GM19239 (cell line): ENCODE measurements at regions not wholly inside any gene's neighbourhood (a gene's known extent, or its start where the extent isn't known, plus 50 kb on each side); places are given as distances from the start of the nearest gene placed in this dataset.
"Not testable (repeated sequence)": the region's sequence is repeated elsewhere in the genome, so short reads cannot be mapped to it uniquely, and the experiment has no call there.

ENCODE experiments used
- DNase-seq: peaks from one replicate; pipeline ENCODE4 v3.0.0; 2011; ENCODE audit warnings: low spot score; ENCODE audit not compliant: insufficient read length
- FAIRE-seq: peaks from 2 replicates; lab custom pipeline; 2011; peaks lifted over from hg19 to GRCh38; lab: Jason Lieb, UNC

- no peak for DNase-seq
Measured at GRCh38 chr4:174023641-174024040, 259.8 kb downstream of the FBXO8 start.

DNA sequence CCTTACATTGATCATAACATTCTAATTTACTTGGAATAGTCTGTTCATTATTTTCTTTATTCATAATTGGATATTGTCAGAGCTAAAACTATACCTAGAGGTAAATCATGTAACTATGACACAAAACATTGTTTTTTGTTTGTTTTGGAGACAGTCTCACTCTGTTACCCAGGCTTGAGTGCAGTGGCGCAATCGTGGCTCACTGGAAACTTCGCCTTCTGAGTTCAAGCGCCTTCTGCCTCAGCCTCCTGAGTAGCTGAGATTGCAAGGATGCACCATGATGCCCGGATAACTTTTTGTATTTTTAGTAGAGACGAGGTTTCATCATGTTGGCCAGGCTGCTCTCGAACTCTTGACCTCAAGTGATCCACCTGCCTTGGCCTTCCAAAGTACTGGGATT lies 265.2 kb downstream of the FBXO8 start:
- FAIRE-seq (no peak), DNase-seq (no peak)

More at GRCh38 chr4:174023641-174024040, 259.8 kb downstream of the FBXO8 start:
- FAIRE-seq: no peak

DNA sequence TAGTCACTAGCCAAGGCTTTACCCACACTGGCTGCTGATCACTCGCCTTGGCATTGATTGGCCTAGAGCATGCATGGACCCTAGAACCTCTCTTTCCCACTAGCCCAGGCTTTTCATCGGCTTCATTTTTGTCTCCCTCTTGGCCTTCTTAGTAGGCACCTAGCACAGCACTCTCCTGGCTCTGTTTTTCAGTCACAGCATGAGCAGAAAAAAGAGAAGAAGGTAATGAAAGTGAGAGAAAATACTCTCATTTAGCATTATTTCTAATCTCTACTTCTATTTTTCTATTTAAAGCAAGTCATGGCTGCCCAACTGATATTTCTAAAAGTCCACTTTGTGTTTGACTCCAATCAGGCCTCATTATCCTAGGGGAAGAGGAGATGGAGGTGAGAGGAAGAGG lies 267.2 kb downstream of the FBXO8 start:
- DNase-seq (no peak), FAIRE-seq (no peak)

GRCh38 chr4:174012886-174013259 lies 270.6 kb downstream of the FBXO8 start:
- no peak for FAIRE-seq

DNA sequence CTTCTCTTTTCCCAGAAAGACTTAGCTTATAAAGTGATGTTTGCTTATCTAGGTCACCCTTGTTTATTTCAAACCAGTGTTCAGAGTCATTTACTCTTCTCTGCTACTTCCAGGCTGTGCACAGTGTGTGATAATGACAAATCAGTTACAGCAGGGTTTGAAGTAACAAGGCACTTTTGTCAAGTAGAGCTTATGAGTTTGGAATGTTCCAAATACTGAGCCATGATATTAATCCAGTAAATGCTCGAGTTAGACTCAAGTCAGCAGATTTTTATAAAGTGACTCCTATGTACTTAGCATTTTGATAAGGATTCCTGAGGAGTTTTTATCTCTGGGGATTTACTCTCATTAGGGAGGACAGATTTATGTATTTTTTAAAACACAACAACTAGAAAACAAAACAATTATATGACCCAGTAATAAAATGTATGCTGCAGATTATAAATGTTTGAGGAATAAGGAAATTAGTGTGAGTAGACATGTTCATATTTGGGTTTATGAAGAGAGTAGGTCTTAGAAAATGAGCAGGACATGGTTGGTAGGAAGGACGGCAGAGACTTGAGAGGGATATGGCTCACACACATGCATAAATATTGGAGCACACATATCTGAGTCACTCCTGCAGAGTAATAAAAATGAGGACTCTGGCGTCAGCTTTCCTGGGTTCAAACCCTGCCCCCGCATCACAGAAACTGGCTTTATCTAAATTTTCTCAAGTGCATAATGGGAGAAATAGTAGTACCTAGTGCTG lies 271.2 kb downstream of the FBXO8 start:
- DNase-seq (no peak), FAIRE-seq (no peak)

More at GRCh38 chr4:174012886-174013259, 270.6 kb downstream of the FBXO8 start:
- no peak for DNase-seq

GRCh38 chr4:174010547-174010946 lies 272.9 kb downstream of the FBXO8 start:
- FAIRE-seq: no peak
- DNase-seq: no peak

GRCh38 chr4:174009686-174010451 lies 273.6 kb downstream of the FBXO8 start:
- DNase-seq: no peak
- no peak for FAIRE-seq

- DNase-seq (no peak), FAIRE-seq (no peak)
Measured at GRCh38 chr4:174005422-174005821, 278.0 kb downstream of the FBXO8 start.

DNA sequence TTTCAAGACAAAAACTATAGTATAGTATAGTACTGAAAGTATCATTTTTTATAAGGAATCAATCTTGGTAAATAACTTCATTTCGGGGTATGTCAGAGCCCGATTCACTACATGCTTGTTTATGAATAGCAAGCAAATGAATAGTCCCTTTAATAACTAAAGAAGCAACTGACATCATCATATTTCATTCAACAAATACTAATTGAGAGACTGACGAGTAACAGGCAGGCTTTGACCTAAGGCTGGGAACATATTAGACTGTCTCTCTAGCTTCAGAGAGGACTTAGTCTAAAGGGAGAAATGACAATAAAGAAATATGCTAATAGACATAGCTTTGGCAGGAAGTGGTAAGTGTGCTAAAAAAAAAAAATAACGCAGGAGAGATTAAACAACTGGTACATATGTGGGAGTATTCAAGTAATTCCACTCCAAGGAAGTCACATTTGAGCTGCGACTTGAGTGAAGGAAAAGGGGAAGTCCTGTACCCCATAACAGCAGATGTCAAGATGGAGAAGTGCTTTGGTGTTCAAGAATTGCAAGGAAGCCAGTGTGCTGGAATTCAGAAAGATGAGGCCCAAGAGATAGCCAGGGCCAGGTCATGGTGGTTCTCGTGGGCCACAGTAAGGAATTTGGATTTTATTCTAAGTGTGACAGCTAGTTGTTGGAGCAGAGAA lies 284.9 kb downstream of the FBXO8 start:
- no peak for FAIRE-seq
- DNase-seq: no peak

GRCh38 chr4:173995779-173996178 lies 287.7 kb downstream of the FBXO8 start:
- FAIRE-seq: not testable (repeated sequence)

GRCh38 chr4:173991814-173992213 lies 291.7 kb downstream of the FBXO8 start:
- no peak for FAIRE-seq

More at GRCh38 chr4:173995779-173996178, 287.7 kb downstream of the FBXO8 start:
- not testable (repeated sequence) for DNase-seq

DNA sequence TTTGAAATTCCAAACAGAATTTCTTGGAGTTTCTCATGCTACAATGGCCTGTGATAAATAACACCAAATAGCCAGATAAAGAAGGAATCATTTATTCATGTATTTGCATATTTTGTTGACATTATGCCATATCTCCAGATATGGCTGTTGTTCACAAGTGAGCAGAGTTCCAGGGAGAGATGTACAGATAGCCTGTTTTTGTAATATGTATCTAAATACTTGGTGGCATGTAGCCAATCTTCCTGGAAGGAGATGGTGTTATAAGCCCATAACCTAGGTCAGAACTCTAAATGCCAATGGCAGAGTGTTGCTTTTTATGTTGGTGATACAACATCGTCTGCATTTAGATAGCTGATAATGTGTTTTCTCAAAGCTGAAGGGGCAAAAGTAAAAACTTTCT lies 292.2 kb downstream of the FBXO8 start:
- FAIRE-seq (no peak), DNase-seq (no peak)

More at GRCh38 chr4:173991814-173992213, 291.7 kb downstream of the FBXO8 start:
- no peak for DNase-seq

- DNase-seq (no peak), FAIRE-seq (no peak)
Measured at GRCh38 chr4:173990869-173991210, 292.6 kb downstream of the FBXO8 start.

DNA sequence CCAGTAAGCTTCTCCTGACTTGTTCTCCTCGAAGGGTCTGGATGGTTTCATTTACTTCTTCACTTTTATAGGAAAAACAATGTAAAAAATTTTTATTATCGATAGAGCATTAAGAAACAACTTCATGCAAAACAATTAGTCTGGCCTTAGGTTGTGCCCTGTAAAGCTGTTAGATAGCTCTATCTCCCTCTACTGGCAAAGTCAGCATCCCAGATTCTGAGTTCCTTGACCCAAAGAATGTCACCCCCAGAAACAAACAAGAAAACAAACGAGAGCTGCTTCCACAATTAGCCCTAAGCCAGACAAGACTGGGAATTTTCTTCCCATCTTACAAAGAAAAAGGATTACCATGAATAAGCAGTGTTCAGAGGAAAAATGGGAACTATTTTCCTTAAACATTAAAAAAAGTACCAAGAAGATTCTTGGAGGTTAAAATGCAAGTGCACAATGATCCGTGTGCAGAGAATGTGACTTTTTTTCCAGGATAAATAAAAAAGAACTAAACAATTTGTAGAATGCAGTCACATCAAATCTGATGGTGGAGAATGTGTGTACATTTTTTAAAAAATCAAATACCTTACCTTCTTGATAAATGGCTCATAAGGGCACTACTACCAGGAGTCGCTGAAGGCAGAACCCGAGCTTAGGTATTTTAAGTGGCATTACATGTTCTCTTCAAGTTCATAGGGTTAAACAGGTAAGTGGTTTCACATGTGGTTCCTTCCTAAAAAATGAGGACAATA lies 293.2 kb downstream of the FBXO8 start:
- FAIRE-seq: no peak

DNA sequence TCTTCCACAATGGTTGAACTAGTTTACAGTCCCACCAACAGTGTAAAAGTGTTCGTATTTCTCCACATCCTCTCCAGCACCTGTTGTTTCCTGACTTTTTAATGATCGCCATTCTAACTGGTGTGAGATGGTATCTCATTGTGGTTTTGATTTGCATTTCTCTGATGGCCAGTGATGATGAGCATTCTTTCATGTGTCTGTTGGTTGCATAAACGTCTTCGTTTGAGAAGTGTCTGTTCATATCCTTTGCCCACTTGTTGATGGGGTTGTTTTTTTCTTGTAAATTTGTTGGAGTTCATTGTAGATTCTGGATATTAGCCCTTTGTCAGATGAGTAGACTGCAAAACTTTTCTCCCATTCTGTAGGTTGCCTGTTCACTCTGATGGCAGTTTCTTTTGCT lies 319.9 kb downstream of the FBXO8 start:
- not testable (repeated sequence) for DNase-seq, FAIRE-seq

More for the DNA sequence above, 293.2 kb downstream of the FBXO8 start:
- DNase-seq: no peak

DNA sequence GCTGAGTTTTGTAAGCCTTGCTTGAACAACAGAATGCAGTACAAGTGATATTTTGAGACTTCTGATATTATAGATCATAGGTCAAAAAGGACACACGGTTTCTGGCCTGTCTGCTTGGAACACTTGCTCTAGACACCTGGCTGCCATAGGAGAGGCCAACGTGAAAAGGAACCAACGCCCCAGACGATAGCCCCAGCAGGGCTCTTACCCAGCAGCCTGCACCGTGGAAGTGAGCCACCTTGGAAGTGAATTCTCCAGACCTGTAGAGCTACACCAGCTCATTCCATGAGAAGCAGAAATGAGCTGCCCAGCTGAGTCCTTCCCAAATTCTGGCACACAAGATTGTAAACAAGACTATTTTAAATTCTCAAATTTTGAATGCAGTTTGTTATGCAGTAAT lies 323.1 kb downstream of the FBXO8 start:
- DNase-seq (no peak), FAIRE-seq (no peak)

GRCh38 chr4:173958445-173958844 lies 325.0 kb downstream of the FBXO8 start:
- DNase-seq (no peak), FAIRE-seq (no peak)

GRCh38 chr4:173943547-173943946 lies 339.9 kb downstream of the FBXO8 start:
- DNase-seq (no peak), FAIRE-seq (no peak)

- FAIRE-seq (no peak), DNase-seq (no peak)
Measured at GRCh38 chr4:173940146-173940545, 343.3 kb downstream of the FBXO8 start.

DNA sequence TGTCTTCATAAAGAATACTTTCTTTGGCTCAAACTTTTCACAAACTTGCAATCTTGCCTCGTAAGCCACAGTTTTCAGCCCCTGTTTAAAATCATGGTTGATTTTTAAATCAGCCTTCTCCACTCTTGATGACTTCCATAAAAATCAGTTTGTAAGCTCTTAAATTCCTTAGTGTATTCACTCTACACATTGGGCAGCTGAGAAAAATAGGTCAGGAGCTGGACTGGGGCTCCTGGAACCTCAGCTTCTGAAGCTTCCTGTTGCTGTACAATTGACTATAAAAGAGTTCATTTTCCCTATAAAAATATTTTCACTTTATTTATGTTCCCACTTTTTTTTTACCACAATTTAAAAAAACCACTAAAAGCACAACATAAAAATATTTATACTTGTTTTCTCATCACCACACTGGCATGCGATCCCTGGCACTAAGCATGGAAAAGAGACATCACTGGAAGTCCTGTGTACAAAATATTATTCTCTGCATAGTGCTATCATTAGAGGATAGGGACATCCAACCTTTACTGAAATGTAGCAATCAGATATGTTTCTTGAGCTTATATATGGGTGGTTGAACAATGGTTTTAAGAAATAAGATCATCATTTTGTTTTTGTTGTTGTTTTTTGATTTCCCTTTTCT lies 345.7 kb downstream of the FBXO8 start:
- DNase-seq (no peak), FAIRE-seq (no peak)
